ENCODE measurements at regions not wholly inside any gene's neighbourhood (a gene's known extent, or its start where the extent isn't known, plus 50 kb on each side); places are given as distances from the start of the nearest gene placed in this dataset.
"Not testable (repeated sequence)": the region's sequence is repeated elsewhere in the genome, so short reads cannot be mapped to it uniquely, and the experiment has no call there.

- no peak overlapping the region for H2AFZ ChIP-seq (ENCODE audit: low read length)
- no peaks in the 10 kb centered on the region for H3K79me2 ChIP-seq (ENCODE audit: insufficient read depth, low read length)
- no peaks in the 10 kb centered on the region for H3K27me3 ChIP-seq (ENCODE audit: insufficient read depth, low read length)
- TF ChIP-seq CTCF (IDR thresholded peaks at IDR 0.05; ENCODE audit: extremely low read depth, low read depth, low read length): no peak
- no peaks in the 10 kb centered on the region for H4K20me1 ChIP-seq (ENCODE audit: insufficient read depth, low read length)
- H3K4me3 ChIP-seq (ENCODE audit: insufficient read depth, low read length): no peak overlapping the region
- H3K4me1 ChIP-seq (ENCODE audit: insufficient read depth, low read length): peaks cover 20% of the 10 kb centered on the region
- no peak for DNase-seq (ENCODE audit: insufficient read length, low spot score, missing footprints)
- no peak overlapping the region for H3K4me2 ChIP-seq (ENCODE audit: insufficient read depth, low read length)
- H3K9me3 ChIP-seq (ENCODE audit: low read depth, low read length): no peaks in the 10 kb centered on the region
- no peaks in the 10 kb centered on the region for H3K36me3 ChIP-seq (ENCODE audit: insufficient read depth, low read length)
- H3K27ac ChIP-seq (ENCODE audit: low read depth, low read length): no peak overlapping the region
Observed at GRCh38 chr5:135263022-135263668, 135.9 kb downstream of the MACROH2A1 start.

- DNase-seq (ENCODE audit: insufficient read length, low spot score, missing footprints): no peak
- no peak for TF ChIP-seq CTCF (IDR thresholded peaks at IDR 0.05; ENCODE audit: extremely low read depth, low read depth, low read length)
- no peak overlapping the region for H3K4me3 ChIP-seq (ENCODE audit: insufficient read depth, low read length)
- no peaks in the 10 kb centered on the region for H3K36me3 ChIP-seq (ENCODE audit: insufficient read depth, low read length)
- no peaks in the 10 kb centered on the region for H3K9me3 ChIP-seq (ENCODE audit: low read depth, low read length)
- H2AFZ ChIP-seq (ENCODE audit: low read length): no peak overlapping the region
- H3K79me2 ChIP-seq (ENCODE audit: insufficient read depth, low read length): no peaks in the 10 kb centered on the region
- H3K4me2 ChIP-seq (ENCODE audit: insufficient read depth, low read length): no peak overlapping the region
- no peaks in the 10 kb centered on the region for H3K27me3 ChIP-seq (ENCODE audit: insufficient read depth, low read length)
- H4K20me1 ChIP-seq (ENCODE audit: insufficient read depth, low read length): no peaks in the 10 kb centered on the region
- no peak overlapping the region for H3K27ac ChIP-seq (ENCODE audit: low read depth, low read length)
- peaks cover 14% of the 10 kb centered on the region for H3K4me1 ChIP-seq (ENCODE audit: insufficient read depth, low read length)
Observed at GRCh38 chr5:135262364-135262763, 136.7 kb downstream of the MACROH2A1 start.

- not testable (repeated sequence) for H2AFZ ChIP-seq (ENCODE audit: low read length); H3K79me2 ChIP-seq (ENCODE audit: insufficient read depth, low read length); H4K20me1 ChIP-seq (ENCODE audit: insufficient read depth, low read length); H3K4me3 ChIP-seq (ENCODE audit: insufficient read depth, low read length); H3K4me2 ChIP-seq (ENCODE audit: insufficient read depth, low read length); H3K27ac ChIP-seq (ENCODE audit: low read depth, low read length); H3K36me3 ChIP-seq (ENCODE audit: insufficient read depth, low read length); H3K4me1 ChIP-seq (ENCODE audit: insufficient read depth, low read length); H3K9me3 ChIP-seq (ENCODE audit: low read depth, low read length); H3K27me3 ChIP-seq (ENCODE audit: insufficient read depth, low read length); DNase-seq (ENCODE audit: insufficient read length, low spot score, missing footprints)
Observed at GRCh38 chr5:135260108-135260507, 138.9 kb downstream of the MACROH2A1 start.

GRCh38 chr5:135255461-135256178 is 143.4 kb downstream of the MACROH2A1 start:
- Histone ChIP-seq H3K9me3 (ENCODE audit: low read depth, low read length) (no peaks in the 10 kb centered on the region), H3K4me1 (ENCODE audit: insufficient read depth, low read length) (no peaks in the 10 kb centered on the region), H3K27ac (ENCODE audit: low read depth, low read length) (no peak overlapping the region), H4K20me1 (ENCODE audit: insufficient read depth, low read length) (no peaks in the 10 kb centered on the region), H3K27me3 (ENCODE audit: insufficient read depth, low read length) (no peaks in the 10 kb centered on the region), H3K79me2 (ENCODE audit: insufficient read depth, low read length) (no peaks in the 10 kb centered on the region), H3K4me3 (ENCODE audit: insufficient read depth, low read length) (no peak overlapping the region), H3K4me2 (ENCODE audit: insufficient read depth, low read length) (no peak overlapping the region), H2AFZ (ENCODE audit: low read length) (no peak overlapping the region), H3K36me3 (ENCODE audit: insufficient read depth, low read length) (no peaks in the 10 kb centered on the region)
- TF ChIP-seq CTCF (IDR thresholded peaks at IDR 0.05; ENCODE audit: extremely low read depth, low read depth, low read length): no peak
- DNase-seq (ENCODE audit: insufficient read length, low spot score, missing footprints): no peak
